ENCODE measurements at regions not wholly inside any gene's neighbourhood (a gene's known extent, or its start where the extent isn't known, plus 50 kb on each side); places are given as distances from the start of the nearest gene placed in this dataset.
"Not testable (repeated sequence)": the region's sequence is repeated elsewhere in the genome, so short reads cannot be mapped to it uniquely, and the experiment has no call there.

- DNase-seq, result no peak
Measured at GRCh38 chr11:29243616-29244015, 773.2 kb downstream of the KCNA4 start.

- no peak for DNase-seq
Measured at GRCh38 chr11:29231991-29232390, 784.8 kb downstream of the KCNA4 start.

- DNase-seq, result no peak
Measured at GRCh38 chr11:29231586-29231985, 785.2 kb downstream of the KCNA4 start.

GRCh38 chr11:29227811-29228210, 789.0 kb downstream of the KCNA4 start:
- DNase-seq, result no peak

- no peak for DNase-seq
Measured at GRCh38 chr11:29224739-29225384, 792.0 kb downstream of the KCNA4 start.

- not testable (repeated sequence) for DNase-seq
Measured at GRCh38 chr11:29219531-29219930, 797.3 kb downstream of the KCNA4 start.

- no peak for DNase-seq
Measured at GRCh38 chr11:29217901-29218300, 798.9 kb downstream of the KCNA4 start.

- no peak for DNase-seq
Measured at GRCh38 chr11:29214833-29215232, 802.0 kb downstream of the KCNA4 start.

GRCh38 chr11:29211202-29211601, 805.6 kb downstream of the KCNA4 start:
- no peak for DNase-seq

GRCh38 chr11:29210426-29210825, 806.4 kb downstream of the KCNA4 start:
- no peak for DNase-seq

GRCh38 chr11:29208117-29208516, 808.7 kb downstream of the KCNA4 start:
- no peak for DNase-seq

GRCh38 chr11:29200791-29201562, 815.9 kb downstream of the KCNA4 start:
- DNase-seq, result no peak

- DNase-seq, result no peak
Measured at GRCh38 chr11:29190313-29190712, 826.5 kb downstream of the KCNA4 start.

GRCh38 chr11:29187215-29187614, 829.6 kb downstream of the KCNA4 start:
- no peak for DNase-seq

GRCh38 chr11:29184939-29185890, 831.6 kb downstream of the KCNA4 start:
- no peak for DNase-seq

- no peak for DNase-seq
Measured at GRCh38 chr11:29183301-29183700, 833.5 kb downstream of the KCNA4 start.

- no peak for DNase-seq
Measured at GRCh38 chr11:29173660-29174062, 843.2 kb downstream of the KCNA4 start.

- no peak for DNase-seq
Measured at GRCh38 chr11:29171360-29171950, 845.4 kb downstream of the KCNA4 start.

GRCh38 chr11:29166306-29166705, 850.5 kb downstream of the KCNA4 start:
- no peak for DNase-seq

GRCh38 chr11:29163231-29163630, 853.6 kb downstream of the KCNA4 start:
- DNase-seq, result no peak

GRCh38 chr11:29162491-29162890, 854.3 kb downstream of the KCNA4 start:
- no peak for DNase-seq

- no peak for DNase-seq
Measured at GRCh38 chr11:29161191-29161590, 855.6 kb downstream of the KCNA4 start.

All from occipital lobe (tissue), 1 donor.